Fibroblast of mammary gland (primary cell): ENCODE measurements at regions not wholly inside any gene's neighbourhood (a gene's known extent, or its start where the extent isn't known, plus 50 kb on each side); places are given as distances from the start of the nearest gene placed in this dataset.
A peak's percentile ranks its signal among the peaks of the same experiment; 100 is the strongest.

Experiments used
- DNase-seq: peaks from one replicate; pipeline ENCODE4 v3.0.0-alpha.2; 2010; ENCODE audit warnings: low read depth
- H3K4me3 ChIP-seq: 2 replicates; pipeline ENCODE4 v1.5.1; 2011; ENCODE audit warnings: low read depth, mild to moderate bottlenecking, low read length, moderate library complexity; ENCODE audit not compliant: control insufficient read depth
- TF ChIP-seq, protein P1 (sequence below): conservative IDR thresholded peaks from 2 replicates; pipeline ENCODE4 v1.5.1; 2011; ENCODE audit warnings: low read depth, low read length, inconsistent platforms; ENCODE audit not compliant: control insufficient read depth, insufficient read depth

DNA sequence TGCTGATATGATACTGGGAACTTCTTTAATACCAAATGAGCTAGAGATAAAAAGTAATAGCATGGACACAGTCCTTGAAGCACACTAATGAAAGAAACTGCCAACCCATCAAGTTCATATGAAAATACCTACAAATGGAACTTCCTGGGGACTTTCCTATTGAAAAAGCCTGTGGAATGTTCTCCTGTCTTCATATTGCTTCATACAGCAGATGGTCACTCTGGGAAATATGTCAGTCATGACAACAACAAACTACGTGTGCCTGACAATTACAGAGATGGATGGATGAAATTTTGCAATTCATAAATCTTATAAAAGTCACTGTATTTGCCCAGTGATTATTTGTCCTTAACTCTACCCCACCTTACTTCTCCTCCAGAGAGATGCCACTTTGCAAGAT lies 106.6 kb upstream of the COL1A2 start:
- H3K4me3 ChIP-seq = no peak overlapping the region
- no peak for DNase-seq
- TF ChIP-seq, protein P1, sequence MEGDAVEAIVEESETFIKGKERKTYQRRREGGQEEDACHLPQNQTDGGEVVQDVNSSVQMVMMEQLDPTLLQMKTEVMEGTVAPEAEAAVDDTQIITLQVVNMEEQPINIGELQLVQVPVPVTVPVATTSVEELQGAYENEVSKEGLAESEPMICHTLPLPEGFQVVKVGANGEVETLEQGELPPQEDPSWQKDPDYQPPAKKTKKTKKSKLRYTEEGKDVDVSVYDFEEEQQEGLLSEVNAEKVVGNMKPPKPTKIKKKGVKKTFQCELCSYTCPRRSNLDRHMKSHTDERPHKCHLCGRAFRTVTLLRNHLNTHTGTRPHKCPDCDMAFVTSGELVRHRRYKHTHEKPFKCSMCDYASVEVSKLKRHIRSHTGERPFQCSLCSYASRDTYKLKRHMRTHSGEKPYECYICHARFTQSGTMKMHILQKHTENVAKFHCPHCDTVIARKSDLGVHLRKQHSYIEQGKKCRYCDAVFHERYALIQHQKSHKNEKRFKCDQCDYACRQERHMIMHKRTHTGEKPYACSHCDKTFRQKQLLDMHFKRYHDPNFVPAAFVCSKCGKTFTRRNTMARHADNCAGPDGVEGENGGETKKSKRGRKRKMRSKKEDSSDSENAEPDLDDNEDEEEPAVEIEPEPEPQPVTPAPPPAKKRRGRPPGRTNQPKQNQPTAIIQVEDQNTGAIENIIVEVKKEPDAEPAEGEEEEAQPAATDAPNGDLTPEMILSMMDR = no peak

DNA sequence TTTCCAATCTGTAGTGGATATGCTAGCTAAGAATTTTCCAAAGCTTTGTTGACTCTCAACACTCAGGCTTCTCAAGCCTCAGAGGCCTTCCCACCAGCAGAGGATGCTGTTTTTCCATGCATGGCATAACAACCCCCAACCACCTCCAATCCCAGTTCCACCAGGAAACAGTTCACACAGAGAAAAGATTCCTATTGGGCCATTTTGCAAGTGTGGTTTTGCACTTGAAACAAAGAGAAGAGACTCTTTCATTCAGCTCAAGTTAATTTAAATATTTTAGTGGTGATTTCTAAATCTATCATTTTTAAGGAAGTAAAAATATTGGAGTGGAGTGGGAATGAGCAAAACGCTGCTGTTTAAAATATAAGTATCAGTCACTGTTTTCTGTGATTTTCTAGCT lies 105.6 kb upstream of the COL1A2 start:
- DNase-seq = peak; percentile 90

DNA sequence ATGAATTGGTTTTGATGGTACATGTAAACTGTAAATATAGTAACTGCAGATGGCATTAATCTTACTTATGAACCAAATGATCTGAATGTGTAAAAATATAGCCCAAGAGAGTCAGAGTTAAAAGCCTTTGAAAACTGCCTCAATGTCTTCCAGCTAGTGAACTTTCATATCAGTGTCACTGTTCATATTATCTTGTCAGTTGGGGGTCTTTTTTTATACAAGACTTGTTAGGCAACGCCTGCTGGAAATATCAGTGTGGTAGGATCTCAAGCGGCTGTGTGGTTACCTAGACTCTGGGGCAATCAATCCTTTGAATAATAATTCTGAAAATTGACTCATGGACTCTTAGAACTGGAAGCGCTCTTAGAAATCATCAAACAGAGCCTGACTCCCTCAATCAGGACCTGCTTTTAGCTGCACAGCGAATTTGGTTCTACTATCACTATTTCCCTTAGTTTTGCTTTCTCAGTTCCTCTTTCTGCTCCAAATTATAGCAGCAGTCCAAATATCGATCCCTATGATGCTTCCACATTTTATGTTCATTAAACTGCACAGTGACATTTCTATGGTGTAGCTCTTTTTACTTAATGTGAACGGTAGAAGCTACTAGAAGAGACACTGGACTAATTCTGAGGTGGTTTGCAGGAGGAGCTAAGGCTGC lies 100.1 kb upstream of the COL1A2 start:
- peak overlapping the region; percentile 12 for H3K4me3 ChIP-seq
- TF ChIP-seq, protein P1 = no peak
- DNase-seq = peak; percentile 50

More for the DNA sequence above, 105.6 kb upstream of the COL1A2 start:
- no peak overlapping the region for H3K4me3 ChIP-seq
- TF ChIP-seq, protein P1 = peak; percentile 100

DNA sequence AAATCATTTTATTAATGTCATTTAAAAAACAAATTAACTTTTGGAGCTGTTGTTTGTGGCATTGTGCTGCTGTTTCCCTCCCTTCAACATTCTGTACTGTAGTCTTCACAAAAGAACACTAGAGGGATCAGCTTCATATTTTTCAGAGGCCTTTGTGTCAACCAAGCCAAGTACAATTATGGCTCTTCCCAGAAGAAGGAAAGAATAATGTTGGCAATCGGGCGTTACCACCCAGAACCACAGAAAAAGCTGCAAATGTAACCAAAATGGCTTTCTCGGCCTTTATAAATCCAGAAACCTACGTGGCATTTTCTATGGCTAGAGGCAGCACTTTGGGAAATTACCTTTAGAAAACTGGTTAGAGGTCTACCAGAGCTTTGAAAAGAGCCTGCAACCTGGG lies 98.8 kb upstream of the COL1A2 start:
- H3K4me3 ChIP-seq = peak overlapping the region; percentile 48
- TF ChIP-seq, protein P1 = peak; percentile 81
- DNase-seq = peak; percentile 89

DNA sequence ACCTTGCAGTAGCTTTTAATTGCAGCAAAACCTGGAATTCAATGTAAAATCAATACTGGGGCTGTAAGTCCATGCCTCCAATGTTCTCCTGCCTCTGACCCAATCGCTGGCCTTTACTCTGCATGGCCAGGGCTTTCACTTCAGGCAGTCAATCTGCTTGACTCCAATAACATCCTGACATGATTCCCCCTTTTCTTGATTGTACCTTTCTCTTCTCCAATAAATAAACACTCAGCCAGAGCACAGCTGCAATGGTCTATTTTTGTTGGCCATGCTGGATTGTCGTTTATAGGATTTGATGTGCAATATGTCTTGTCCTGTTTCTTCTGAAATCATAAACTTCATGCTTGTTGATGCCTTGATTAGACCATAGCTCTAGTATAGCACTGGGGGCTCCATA lies 97.8 kb upstream of the COL1A2 start:
- peak overlapping the region; percentile 48 for H3K4me3 ChIP-seq
- TF ChIP-seq, protein P1 = no peak
- DNase-seq = peak; percentile 56

DNA sequence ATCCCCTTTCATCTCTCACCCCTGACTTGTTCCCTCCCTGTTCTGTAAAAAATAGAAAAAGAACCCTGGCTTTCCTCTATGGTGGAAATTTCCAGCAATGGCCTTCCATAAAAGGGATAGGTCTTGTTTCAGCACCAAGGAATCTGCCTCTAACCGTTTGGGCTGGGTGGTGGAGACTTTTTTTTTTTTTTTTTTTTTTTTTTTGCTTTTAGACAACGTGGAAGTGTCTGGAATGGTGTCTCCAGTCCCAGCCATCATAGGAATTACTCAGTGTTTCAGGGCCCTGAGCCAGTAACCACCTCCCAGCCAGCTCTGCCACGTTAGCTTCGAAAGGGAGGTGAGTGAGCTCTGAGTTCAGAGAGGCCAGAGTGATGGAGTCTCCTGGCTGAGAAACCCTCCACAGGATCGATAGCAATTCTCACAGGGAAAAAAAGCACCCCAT lies 97.3 kb upstream of the COL1A2 start:
- peak overlapping the region; percentile 48 for H3K4me3 ChIP-seq
- peak; percentile 99 for DNase-seq
- TF ChIP-seq, protein P1 = no peak
